AG09309 (cell line): ENCODE measurements at regions not wholly inside any gene's neighbourhood (a gene's known extent, or its start where the extent isn't known, plus 50 kb on each side); places are given as distances from the start of the nearest gene placed in this dataset.
"Not testable (repeated sequence)": the region's sequence is repeated elsewhere in the genome, so short reads cannot be mapped to it uniquely, and the experiment has no call there.

Experiments
- DNase-seq: peaks from one replicate; pipeline ENCODE4 v3.0.0-alpha.2; 2010; ENCODE audit warnings: low read depth
- H3K4me3 ChIP-seq: 2 replicates; pipeline ENCODE4 v1.5.1; 2011; ENCODE audit warnings: mild to moderate bottlenecking, low read depth, low read length, moderate library complexity; ENCODE audit not compliant: control insufficient read depth
- TF ChIP-seq, protein P1 (sequence below): IDR thresholded peaks from 2 replicates; pipeline ENCODE4 v1.5.1; 2011; ENCODE audit warnings: mild to moderate bottlenecking, low read depth, low read length, inconsistent platforms; ENCODE audit not compliant: insufficient read depth, control insufficient read depth; ENCODE audit errors: missing control alignments

DNA sequence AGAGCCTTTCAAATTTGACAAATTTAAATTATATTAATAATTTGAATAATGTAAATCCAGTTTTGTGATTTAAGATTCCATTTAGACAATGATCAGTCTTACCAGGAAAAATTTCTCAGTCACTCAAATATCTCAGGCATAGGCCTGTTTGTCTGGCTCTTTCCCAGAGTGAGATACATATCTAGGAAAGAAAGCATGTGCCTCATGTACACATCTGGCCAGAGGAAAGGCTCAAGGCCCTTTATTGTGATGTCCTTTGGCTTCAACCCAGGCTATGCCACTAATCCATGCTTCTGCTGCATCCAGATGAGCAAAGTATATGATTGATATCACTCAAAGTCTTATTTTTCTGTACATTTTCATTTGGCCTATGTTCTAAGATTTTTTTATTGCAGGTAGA is 473.3 kb upstream of the ADGRL3 start:
- H3K4me3 ChIP-seq, result no peak overlapping the region
- TF ChIP-seq, protein P1, sequence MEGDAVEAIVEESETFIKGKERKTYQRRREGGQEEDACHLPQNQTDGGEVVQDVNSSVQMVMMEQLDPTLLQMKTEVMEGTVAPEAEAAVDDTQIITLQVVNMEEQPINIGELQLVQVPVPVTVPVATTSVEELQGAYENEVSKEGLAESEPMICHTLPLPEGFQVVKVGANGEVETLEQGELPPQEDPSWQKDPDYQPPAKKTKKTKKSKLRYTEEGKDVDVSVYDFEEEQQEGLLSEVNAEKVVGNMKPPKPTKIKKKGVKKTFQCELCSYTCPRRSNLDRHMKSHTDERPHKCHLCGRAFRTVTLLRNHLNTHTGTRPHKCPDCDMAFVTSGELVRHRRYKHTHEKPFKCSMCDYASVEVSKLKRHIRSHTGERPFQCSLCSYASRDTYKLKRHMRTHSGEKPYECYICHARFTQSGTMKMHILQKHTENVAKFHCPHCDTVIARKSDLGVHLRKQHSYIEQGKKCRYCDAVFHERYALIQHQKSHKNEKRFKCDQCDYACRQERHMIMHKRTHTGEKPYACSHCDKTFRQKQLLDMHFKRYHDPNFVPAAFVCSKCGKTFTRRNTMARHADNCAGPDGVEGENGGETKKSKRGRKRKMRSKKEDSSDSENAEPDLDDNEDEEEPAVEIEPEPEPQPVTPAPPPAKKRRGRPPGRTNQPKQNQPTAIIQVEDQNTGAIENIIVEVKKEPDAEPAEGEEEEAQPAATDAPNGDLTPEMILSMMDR, result no peak
- no peak for DNase-seq

DNA sequence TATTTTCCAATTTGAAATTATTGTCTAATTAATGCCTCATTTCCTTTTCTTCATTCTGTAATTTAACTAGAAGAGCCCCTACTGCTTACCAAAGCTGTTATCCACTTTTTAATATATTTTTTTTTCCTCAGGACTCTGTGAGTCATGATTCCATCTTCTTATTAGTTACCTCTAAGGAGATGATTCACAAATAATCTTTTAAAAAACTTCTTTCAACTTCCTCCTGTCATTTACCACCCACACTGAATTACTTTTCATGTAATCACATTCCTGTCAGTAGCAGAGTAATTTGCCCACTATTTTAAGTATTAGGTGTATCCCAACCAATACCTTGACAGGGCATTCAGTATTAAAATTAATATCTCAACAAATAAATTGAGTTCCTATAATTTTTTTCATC is 470.9 kb upstream of the ADGRL3 start:
- TF ChIP-seq, protein P1, result no peak
- H3K4me3 ChIP-seq, result no peak overlapping the region
- DNase-seq, result no peak

DNA sequence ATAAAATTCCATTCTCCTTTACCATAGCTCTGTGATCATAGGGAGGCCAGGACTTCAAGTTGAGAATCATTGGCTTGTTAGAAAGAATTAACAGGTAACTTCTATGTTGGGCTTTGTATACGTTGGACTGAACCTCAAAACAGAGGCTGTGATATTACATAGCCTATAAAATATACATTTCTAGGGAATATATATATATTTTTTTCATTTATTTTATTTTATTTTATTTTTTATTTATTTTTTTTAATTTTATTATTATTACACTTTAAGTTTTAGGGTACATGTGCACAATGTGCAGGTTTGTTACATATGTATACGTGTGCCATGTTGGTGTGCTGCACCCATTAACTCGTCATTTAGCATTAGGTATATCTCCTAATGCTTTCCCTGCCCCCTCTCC is 470.4 kb upstream of the ADGRL3 start:
- not testable (repeated sequence) for DNase-seq, H3K4me3 ChIP-seq

DNA sequence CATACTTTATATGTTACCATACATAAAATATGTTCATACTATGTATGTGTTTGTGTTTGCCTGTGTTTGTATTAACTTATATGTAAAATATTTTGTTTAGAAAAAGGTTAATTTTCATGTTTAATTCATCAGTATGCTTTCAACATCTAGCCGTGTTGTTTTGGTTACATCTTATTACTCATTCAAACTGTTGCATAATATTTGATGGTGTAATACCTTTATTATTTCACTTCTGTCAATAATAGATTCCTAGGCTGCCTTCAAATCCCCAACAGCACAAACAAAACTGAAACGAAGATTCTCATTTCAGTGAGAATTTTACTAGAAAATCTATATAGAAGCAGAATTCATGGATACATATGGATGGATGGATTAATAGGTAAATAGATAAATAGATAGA is 462.3 kb upstream of the ADGRL3 start:
- no peak for DNase-seq
- H3K4me3 ChIP-seq, result no peak overlapping the region
- TF ChIP-seq, protein P1, result no peak

DNA sequence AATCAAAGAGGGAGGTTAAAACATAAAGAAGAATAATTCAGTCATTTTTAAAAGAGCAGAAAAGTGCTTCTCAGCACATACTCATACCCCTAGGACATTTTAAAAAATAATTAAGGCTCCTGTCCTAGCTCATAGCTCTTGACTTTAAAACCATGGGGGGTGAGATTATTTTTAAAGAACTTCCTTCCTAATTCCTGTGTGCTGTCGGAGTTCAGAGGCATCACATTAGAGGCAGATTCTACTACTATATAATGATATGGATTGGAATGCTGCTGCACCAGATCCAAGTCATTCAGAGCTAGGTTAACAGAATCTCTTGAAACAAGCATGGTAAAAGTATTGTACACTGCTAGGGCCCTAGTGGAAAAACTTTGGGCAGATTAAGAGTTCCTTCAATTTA is 456.5 kb upstream of the ADGRL3 start:
- no peak overlapping the region for H3K4me3 ChIP-seq
- TF ChIP-seq, protein P1, result no peak
- DNase-seq, result no peak

DNA sequence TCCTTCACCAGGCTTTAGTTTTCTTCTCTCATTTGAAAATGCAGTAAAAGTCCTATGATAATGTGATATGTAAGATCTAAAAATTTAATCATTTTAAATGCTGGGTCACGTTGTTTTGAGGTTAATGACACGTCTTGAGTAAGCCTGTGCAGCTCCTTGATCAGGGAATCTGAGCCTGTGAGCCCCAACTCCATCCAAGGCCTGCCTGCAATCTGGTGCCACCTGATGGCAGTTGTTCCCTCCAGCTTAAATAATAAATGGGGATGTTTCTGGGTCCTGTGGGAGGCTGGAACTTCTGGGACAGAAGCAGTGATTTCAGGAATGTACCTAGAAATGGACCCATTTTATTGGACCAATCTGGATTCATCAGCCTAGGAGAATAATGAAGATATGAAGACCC is 455.4 kb upstream of the ADGRL3 start:
- DNase-seq, result no peak
- no peak overlapping the region for H3K4me3 ChIP-seq
- TF ChIP-seq, protein P1, result peak; percentile 42

DNA sequence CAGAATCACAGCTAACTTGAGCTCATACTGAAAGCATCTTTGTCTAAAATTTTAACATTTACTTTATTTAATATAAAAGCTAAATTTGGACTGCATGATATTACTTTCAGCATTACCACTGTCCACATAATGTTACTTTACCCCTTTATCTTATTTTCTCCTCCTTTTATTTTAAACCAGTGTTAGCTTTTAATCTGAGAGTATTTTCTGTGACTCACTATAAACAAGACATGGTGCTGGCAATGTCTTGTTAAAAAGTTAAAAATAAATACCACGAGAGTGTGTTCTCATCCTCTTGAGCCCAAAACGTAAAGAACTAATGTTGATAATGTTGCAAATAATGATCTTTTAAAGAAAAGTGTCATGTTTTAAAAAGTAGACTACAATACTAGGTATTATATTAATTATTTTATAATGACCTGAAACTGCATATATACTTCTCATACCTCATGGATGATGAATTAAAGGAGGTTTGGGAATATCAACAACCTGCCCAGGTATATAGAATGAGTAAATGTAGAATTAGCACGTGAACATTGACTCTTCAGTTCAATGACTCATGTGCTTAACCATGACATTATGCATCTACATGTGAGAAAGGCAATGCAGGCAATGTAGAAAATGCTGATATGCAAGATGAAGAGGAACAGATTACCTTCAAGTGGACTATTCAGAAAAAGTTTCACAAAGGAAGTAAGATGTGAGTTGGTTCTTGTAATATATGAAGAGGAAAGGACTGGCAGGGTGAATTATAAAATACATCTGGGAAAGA is 454.1 kb upstream of the ADGRL3 start:
- TF ChIP-seq, protein P1, result no peak
- no peak overlapping the region for H3K4me3 ChIP-seq

More for the DNA sequence above, 454.1 kb upstream of the ADGRL3 start:
- no peak for DNase-seq
